NCI-H526 treated with DMSO at 0.1 percent for 48 hours (cell line): ENCODE measurements at regions not wholly inside any gene's neighbourhood (a gene's known extent, or its start where the extent isn't known, plus 50 kb on each side); places are given as distances from the start of the nearest gene placed in this dataset.
"Not testable (repeated sequence)": the region's sequence is repeated elsewhere in the genome, so short reads cannot be mapped to it uniquely, and the experiment has no call there.

Experiments used
- DNase-seq: peaks from one replicate; lab custom pipeline; 2025; lab: John Stamatoyannopoulos, UW

DNA sequence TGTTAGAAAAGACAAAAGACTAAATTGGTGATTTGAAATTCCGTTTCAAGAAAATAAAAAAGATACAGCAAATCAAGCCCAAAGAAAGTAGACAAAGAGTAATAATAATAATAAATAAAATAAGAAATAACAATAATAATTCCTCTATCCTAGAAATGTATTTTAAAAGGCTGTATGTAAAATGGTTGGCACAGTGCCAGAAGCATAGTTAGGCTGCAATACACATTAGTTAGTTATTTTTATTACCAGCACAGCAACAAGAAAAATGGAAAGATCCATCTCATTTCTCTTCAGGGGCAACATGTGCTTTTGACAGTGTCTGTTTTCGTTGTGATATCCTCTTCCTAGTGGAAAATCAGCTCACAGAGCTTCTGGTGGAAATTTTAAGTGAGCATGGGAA, 174.1 kb upstream of the TMTC1 start:
- no peak for DNase-seq

- DNase-seq: no peak
Observed at GRCh38 chr12:29945904-29946303, 162.2 kb upstream of the TMTC1 start.

- DNase-seq: no peak
Observed at GRCh38 chr12:29944269-29945000, 160.7 kb upstream of the TMTC1 start.

DNA sequence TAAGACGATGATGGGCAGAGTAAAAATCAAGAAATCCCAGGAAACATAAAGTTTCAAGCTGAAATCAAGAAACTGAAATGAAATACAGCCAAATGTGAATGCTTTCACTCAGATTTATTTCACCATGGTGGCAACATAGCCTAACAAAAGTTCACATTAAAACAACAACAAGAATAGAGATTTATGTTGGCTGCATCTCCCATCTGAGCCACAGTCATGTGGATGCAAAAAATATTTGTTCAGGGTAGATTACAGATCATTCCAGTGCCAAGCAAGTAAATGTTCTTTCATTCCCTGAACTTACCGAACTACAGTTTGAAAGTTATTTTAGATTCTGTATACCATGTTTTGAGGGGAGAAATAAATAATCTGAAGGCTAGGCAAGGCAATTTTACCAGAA, 159.9 kb upstream of the TMTC1 start:
- no peak for DNase-seq

GRCh38 chr12:29940811-29941210, 157.1 kb upstream of the TMTC1 start:
- DNase-seq: no peak

DNA sequence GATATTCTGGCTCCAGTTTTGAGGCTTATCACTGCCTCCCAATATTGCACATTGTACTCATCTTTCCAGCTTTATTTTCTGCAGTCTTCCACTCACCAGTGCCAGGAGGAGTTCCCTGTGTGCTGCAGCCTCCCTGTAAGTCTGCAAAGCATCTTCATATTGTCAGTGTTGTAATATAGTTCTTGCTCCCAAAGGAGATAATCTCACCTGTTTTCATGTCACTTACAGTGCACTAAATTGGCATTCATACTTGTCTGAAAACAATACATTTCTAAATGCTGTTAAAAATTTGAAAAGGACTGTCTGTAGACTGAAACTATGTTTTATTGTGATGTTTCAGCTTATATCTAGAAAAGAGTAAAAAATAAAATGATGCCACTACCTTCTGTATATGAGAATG, 146.8 kb upstream of the TMTC1 start:
- no peak for DNase-seq

DNA sequence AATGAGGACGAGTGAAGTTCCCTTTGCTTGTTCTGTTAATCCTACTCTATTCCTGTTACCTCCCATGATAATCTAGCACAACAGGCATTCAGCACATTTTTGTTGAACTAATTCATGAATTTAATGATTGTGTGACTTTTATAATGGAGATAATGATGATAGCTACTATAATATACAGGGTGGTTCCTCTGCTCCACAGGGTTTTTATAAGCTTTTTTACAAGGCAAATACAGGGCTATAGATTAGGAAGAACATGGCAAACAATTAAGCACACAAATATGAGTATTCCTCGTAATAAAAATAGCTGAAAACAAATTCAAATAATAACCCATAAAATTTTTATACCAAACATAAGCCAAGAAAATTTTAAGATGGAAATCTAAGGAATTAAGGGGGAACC, 145.6 kb upstream of the TMTC1 start:
- DNase-seq: no peak

GRCh38 chr12:29921307-29921706, 137.6 kb upstream of the TMTC1 start:
- no peak for DNase-seq

- DNase-seq: no peak
Observed at GRCh38 chr12:29908157-29908556, 124.4 kb upstream of the TMTC1 start.

GRCh38 chr12:29907461-29907860, 123.7 kb upstream of the TMTC1 start:
- no peak for DNase-seq

DNA sequence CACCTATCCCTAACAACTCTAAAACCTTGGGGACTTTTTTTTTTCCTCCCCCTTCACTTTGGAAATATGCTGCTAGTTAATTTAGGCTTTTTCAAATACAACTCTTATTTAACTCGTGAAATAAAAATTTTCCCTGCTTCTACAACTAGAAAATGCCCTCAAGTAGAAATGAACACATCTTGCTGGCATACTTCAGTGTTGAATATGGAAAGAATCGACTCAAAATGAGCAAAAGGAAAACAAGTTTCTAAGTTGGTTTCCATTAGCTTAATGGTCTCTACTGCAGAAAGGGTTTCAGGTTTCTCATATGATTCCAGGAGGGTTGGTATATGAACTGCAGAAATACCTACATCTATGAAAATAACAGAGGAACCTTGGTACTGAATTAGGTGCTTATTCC, 118.3 kb upstream of the TMTC1 start:
- no peak for DNase-seq

GRCh38 chr12:29901585-29901984, 117.8 kb upstream of the TMTC1 start:
- no peak for DNase-seq

- DNase-seq: no peak
Observed at GRCh38 chr12:29899212-29899931, 115.6 kb upstream of the TMTC1 start.

DNA sequence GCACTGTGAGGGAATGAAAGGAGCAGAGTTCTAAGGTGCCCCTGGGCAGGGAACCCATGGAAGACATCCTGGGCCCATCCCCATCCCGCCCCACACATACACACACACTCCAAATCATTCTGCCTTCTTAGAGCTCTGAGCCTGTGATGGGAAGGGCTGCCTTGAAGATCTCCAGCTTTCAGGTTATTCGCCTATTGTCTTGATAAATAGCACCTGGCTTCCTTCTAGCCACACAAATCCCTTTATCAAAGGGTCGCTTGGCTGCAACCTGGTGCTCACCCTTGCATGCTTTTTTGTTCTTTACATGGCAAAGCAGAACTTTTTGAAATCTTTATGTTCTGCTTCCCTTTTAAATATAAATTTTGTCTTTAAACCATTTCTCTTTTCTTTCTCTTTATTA, 112.2 kb upstream of the TMTC1 start:
- no peak for DNase-seq

GRCh38 chr12:29893002-29893401, 109.3 kb upstream of the TMTC1 start:
- DNase-seq: no peak

- DNase-seq: no peak
Observed at GRCh38 chr12:29891792-29892191, 108.0 kb upstream of the TMTC1 start.

GRCh38 chr12:29889737-29890136, 106.0 kb upstream of the TMTC1 start:
- no peak for DNase-seq

DNA sequence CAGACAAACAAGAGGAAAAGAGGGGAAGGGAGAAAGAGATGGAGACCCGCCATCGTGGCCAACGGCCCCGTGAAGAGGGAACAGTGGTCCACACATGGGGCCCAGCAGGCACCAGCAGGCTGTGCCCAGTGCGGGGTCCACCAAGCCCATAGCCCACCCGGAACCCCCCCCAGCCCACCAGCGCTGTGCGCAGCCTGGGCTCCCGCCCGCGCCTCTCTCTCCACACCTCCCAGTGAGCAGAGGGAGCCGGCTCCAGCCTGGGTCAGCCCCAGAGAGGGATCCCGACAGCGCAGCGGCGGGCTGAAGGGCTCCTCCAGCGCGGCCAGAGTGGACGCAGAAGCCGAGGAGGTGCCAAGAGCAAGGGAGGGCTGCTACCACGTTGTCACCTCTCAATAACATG, 105.0 kb upstream of the TMTC1 start:
- DNase-seq: no peak

GRCh38 chr12:29884957-29885356, 101.2 kb upstream of the TMTC1 start:
- not testable (repeated sequence) for DNase-seq

- DNase-seq: no peak
Observed at GRCh38 chr12:29883941-29884554, 100.3 kb upstream of the TMTC1 start.

- no peak for DNase-seq
Observed at GRCh38 chr12:29883525-29883924, 99.8 kb upstream of the TMTC1 start.

GRCh38 chr12:29882846-29883245, 99.1 kb upstream of the TMTC1 start:
- no peak for DNase-seq

- no peak for DNase-seq
Observed at GRCh38 chr12:29880987-29881386, 97.2 kb upstream of the TMTC1 start.
